ENCODE measurements at regions not wholly inside any gene's neighbourhood (a gene's known extent, or its start where the extent isn't known, plus 50 kb on each side); places are given as distances from the start of the nearest gene placed in this dataset.

GRCh38 chr6:14696367-14696766 is 549.5 kb upstream of the JARID2 start:
- TF ChIP-seq CTCF (conservative IDR thresholded peaks at IDR 0.05), result no peak
- no peak for TF ChIP-seq EZH2 (IDR thresholded peaks at IDR 0.05; ENCODE audit: low read depth)
